ENCODE measurements at regions not wholly inside any gene's neighbourhood (a gene's known extent, or its start where the extent isn't known, plus 50 kb on each side); places are given as distances from the start of the nearest gene placed in this dataset.

DNA sequence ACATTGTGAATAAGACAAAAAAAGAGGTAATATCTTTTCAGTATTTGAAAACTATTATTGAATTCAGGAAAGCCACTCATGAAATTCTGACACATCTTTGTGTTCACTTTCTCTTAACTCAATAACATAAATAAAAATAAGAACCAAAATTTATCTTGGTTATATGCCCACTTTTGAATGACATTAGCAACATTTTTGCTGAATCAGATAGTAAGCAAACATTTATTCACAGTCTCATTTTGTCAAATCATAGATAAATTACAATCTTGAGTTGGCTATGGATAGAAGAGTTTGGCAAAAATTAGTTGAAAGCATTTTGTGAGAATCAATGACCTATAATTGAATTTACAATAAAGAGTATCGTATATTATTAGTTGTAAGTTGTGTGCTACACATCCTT is 545.1 kb upstream of the PKDCC start:
- Histone ChIP-seq H3K4me1 (ENCODE audit: control insufficient read depth, extremely low read depth, insufficient read depth, low read length) (no peaks in the 10 kb centered on the region), H3K36me3 (ENCODE audit: control insufficient read depth, insufficient read depth, low read length) (no peaks in the 10 kb centered on the region), H3K27ac (ENCODE audit: insufficient read depth, low read length) (no peak overlapping the region), H4K20me1 (ENCODE audit: control insufficient read depth, extremely low read depth, insufficient read depth, low read length) (no peaks in the 10 kb centered on the region), H3K4me2 (ENCODE audit: extremely low read depth, insufficient read depth, low read length) (no peak overlapping the region), H3K9ac (ENCODE audit: insufficient read depth, low read length) (no peak overlapping the region), H3K4me3 (replicated peaks in 1 of 4; ENCODE audit: control extremely low read depth in 1 of 4, insufficient read depth in 1 of 4, low read depth in 3 of 4, low read length in 4 of 4) (no peak overlapping the region), H3K79me2 (ENCODE audit: control insufficient read depth, insufficient read depth, low read length) (no peaks in the 10 kb centered on the region), H2AFZ (ENCODE audit: low read length) (no peak overlapping the region), H3K9me3 (ENCODE audit: control insufficient read depth, insufficient read depth, low read depth, low read length) (no peaks in the 10 kb centered on the region), H3K27me3 (ENCODE audit: control insufficient read depth, insufficient read depth, low read length) (no peaks in the 10 kb centered on the region)
- DNase-seq (ENCODE audit: low read depth in 2 of 2): no peak
- TF ChIP-seq EZH2 (IDR thresholded peaks at IDR 0.05; ENCODE audit: low read length, missing control alignments): no peak
- TF ChIP-seq, protein P1, sequence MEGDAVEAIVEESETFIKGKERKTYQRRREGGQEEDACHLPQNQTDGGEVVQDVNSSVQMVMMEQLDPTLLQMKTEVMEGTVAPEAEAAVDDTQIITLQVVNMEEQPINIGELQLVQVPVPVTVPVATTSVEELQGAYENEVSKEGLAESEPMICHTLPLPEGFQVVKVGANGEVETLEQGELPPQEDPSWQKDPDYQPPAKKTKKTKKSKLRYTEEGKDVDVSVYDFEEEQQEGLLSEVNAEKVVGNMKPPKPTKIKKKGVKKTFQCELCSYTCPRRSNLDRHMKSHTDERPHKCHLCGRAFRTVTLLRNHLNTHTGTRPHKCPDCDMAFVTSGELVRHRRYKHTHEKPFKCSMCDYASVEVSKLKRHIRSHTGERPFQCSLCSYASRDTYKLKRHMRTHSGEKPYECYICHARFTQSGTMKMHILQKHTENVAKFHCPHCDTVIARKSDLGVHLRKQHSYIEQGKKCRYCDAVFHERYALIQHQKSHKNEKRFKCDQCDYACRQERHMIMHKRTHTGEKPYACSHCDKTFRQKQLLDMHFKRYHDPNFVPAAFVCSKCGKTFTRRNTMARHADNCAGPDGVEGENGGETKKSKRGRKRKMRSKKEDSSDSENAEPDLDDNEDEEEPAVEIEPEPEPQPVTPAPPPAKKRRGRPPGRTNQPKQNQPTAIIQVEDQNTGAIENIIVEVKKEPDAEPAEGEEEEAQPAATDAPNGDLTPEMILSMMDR (conservative IDR thresholded peaks at IDR 0.05 in 1 of 2, IDR thresholded peaks at IDR 0.05 in 1 of 2; ENCODE audit: low read depth in 1 of 2, low read length in 2 of 2): no peak

DNA sequence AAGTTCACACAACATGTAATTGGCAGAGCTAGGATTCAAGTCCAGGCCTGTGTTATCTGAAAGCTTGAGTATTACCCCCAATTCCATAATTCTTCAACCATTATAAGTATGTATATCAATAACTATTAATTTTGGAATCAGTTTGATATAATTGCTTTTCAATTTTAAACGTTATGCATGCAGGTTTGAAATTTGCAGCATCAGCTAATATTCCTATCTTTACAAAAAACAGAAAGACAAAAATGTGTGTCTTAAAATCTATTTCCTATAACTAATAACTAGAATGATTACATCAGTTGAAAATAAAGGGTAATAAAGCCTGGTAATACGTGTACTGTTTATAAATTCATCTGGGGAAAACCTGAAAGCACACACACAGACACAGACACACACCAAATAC is 543.3 kb upstream of the PKDCC start:
- Histone ChIP-seq H3K9ac (ENCODE audit: insufficient read depth, low read length) (no peak overlapping the region), H2AFZ (ENCODE audit: low read length) (no peak overlapping the region), H3K4me3 (replicated peaks in 1 of 4; ENCODE audit: control extremely low read depth in 1 of 4, insufficient read depth in 1 of 4, low read depth in 3 of 4, low read length in 4 of 4) (no peak overlapping the region), H3K36me3 (ENCODE audit: control insufficient read depth, insufficient read depth, low read length) (no peaks in the 10 kb centered on the region), H3K4me1 (ENCODE audit: control insufficient read depth, extremely low read depth, insufficient read depth, low read length) (no peaks in the 10 kb centered on the region), H3K4me2 (ENCODE audit: extremely low read depth, insufficient read depth, low read length) (no peak overlapping the region), H3K9me3 (ENCODE audit: control insufficient read depth, insufficient read depth, low read depth, low read length) (no peaks in the 10 kb centered on the region), H3K27ac (ENCODE audit: insufficient read depth, low read length) (no peak overlapping the region), H4K20me1 (ENCODE audit: control insufficient read depth, extremely low read depth, insufficient read depth, low read length) (no peaks in the 10 kb centered on the region), H3K27me3 (ENCODE audit: control insufficient read depth, insufficient read depth, low read length) (no peaks in the 10 kb centered on the region), H3K79me2 (ENCODE audit: control insufficient read depth, insufficient read depth, low read length) (no peaks in the 10 kb centered on the region)
- TF ChIP-seq, protein P1 (conservative IDR thresholded peaks at IDR 0.05 in 1 of 2, IDR thresholded peaks at IDR 0.05 in 1 of 2; ENCODE audit: low read depth in 1 of 2, low read length in 2 of 2): no peak
- TF ChIP-seq EZH2 (IDR thresholded peaks at IDR 0.05; ENCODE audit: low read length, missing control alignments): no peak
- DNase-seq (ENCODE audit: low read depth in 2 of 2): no peak

DNA sequence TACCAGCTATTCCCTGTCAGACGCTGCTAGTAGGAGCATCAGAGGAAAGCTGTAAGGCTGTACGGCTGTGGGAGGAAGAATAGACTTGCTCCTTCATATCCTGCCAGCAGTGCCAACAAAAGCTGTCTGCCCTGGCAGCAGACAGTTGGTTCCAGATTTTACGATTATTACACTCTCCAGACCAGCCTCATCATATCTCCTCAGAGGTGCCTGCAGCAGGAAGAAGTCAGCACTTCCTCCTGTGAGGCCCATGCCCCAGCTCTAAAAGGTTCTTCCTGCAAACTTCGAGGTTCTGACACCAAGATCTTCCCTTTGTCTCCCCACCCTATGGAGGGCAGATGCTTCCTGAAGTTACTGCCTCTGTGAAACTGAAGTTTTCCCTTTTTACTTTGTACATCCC is 537.7 kb upstream of the PKDCC start:
- H3K4me1 ChIP-seq (ENCODE audit: control insufficient read depth, extremely low read depth, insufficient read depth, low read length): no peaks in the 10 kb centered on the region
- H3K4me2 ChIP-seq (ENCODE audit: extremely low read depth, insufficient read depth, low read length): no peak overlapping the region
- no peak overlapping the region for H2AFZ ChIP-seq (ENCODE audit: low read length)
- H3K79me2 ChIP-seq (ENCODE audit: control insufficient read depth, insufficient read depth, low read length): no peaks in the 10 kb centered on the region
- TF ChIP-seq, protein P1 (conservative IDR thresholded peaks at IDR 0.05 in 1 of 2, IDR thresholded peaks at IDR 0.05 in 1 of 2; ENCODE audit: low read depth in 1 of 2, low read length in 2 of 2): no peak
- no peaks in the 10 kb centered on the region for H4K20me1 ChIP-seq (ENCODE audit: control insufficient read depth, extremely low read depth, insufficient read depth, low read length)
- no peak for DNase-seq (ENCODE audit: low read depth in 2 of 2)
- H3K9ac ChIP-seq (ENCODE audit: insufficient read depth, low read length): no peak overlapping the region
- H3K36me3 ChIP-seq (ENCODE audit: control insufficient read depth, insufficient read depth, low read length): no peaks in the 10 kb centered on the region
- H3K4me3 ChIP-seq (replicated peaks in 1 of 4; ENCODE audit: control extremely low read depth in 1 of 4, insufficient read depth in 1 of 4, low read depth in 3 of 4, low read length in 4 of 4): no peak overlapping the region
- no peaks in the 10 kb centered on the region for H3K27me3 ChIP-seq (ENCODE audit: control insufficient read depth, insufficient read depth, low read length)
- no peaks in the 10 kb centered on the region for H3K9me3 ChIP-seq (ENCODE audit: control insufficient read depth, insufficient read depth, low read depth, low read length)
- no peak overlapping the region for H3K27ac ChIP-seq (ENCODE audit: insufficient read depth, low read length)

Data from fibroblast of lung (primary cell).